WI38 (cell line): ENCODE measurements at regions not wholly inside any gene's neighbourhood (a gene's known extent, or its start where the extent isn't known, plus 50 kb on each side); places are given as distances from the start of the nearest gene placed in this dataset.

ENCODE experiments used
- H3K4me3 ChIP-seq: 2 replicates; pipeline ENCODE4 v1.5.1; 2011; ENCODE audit warnings: low read depth, mild to moderate bottlenecking, control low read depth, low read length
- CTCF ChIP-seq: IDR thresholded peaks from 2 replicates; pipeline ENCODE4 v1.5.1; 2012; ENCODE audit warnings: low read depth, mild to moderate bottlenecking, control low read depth, low read length

DNA sequence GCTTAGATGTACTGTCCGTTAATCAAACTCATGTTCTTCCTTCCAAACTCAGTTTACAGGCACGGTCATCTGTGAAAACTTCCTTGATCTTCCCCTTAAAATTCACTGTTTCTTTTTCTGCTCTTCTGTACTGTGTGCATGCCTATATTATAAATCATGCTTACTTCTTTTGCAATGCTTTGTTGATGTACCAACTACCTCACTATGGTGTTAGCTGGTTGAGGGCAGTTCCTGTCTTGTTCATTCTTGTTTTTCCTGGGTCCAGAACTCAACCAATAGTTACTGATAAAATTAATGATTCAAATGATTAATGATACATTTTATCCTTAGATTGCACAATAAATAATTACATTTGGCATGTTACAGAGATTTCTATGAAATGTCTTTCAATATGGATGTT, 163.8 kb downstream of the CHRM3 start:
- no peak overlapping the region for H3K4me3 ChIP-seq
- no peak for TF ChIP-seq CTCF

DNA sequence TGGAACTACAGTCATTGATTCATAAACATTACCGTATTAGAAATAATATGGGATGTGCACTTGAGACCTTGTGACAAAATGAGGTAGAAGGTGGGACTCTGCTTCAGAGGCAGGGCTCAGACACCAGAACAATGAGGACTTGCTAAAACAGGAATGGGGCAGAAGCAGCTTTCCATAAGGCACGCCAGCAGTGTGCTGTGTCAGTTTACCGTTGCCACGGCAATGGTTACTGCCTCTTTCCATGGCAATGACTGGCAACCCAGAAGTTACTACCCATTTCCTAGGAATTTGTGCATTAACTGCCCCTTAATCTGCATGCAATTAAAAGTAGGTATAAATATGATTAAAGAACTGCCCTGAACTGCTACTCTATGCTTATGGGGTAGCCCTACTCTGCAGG, 169.0 kb downstream of the CHRM3 start:
- no peak for TF ChIP-seq CTCF
- no peak overlapping the region for H3K4me3 ChIP-seq

DNA sequence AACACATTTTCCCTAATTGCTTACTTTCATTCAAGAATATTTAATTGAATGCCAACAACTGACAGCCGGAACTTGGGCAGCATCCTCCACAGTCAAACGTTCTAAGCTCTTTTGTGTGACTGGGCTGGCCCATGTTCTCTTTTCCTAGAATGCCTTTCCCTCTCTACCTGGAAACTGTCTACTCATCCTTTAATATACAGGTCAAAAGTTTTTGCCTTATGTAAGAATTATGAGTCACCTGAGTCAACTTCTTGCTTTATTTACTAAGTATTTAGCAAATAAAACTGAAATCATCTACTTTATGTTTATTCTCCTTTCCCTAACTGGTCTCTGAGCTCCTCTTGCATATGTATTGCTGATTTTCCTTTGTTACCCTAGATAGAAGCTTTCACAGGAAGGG, 172.2 kb downstream of the CHRM3 start:
- no peak for TF ChIP-seq CTCF
- H3K4me3 ChIP-seq: no peak overlapping the region

GRCh38 chr1:239558991-239559390, 172.6 kb downstream of the CHRM3 start:
- no peak for TF ChIP-seq CTCF
- no peak overlapping the region for H3K4me3 ChIP-seq

- TF ChIP-seq CTCF: no peak
- H3K4me3 ChIP-seq: no peak overlapping the region
Observed at GRCh38 chr1:239560921-239561320, 174.6 kb downstream of the CHRM3 start.

GRCh38 chr1:239562095-239562494, 175.7 kb downstream of the CHRM3 start:
- H3K4me3 ChIP-seq: no peak overlapping the region
- TF ChIP-seq CTCF: no peak

GRCh38 chr1:239563681-239564080, 177.3 kb downstream of the CHRM3 start:
- H3K4me3 ChIP-seq: no peak overlapping the region
- TF ChIP-seq CTCF: no peak
